Breast epithelium (tissue), 4 donors: ENCODE measurements at regions not wholly inside any gene's neighbourhood (a gene's known extent, or its start where the extent isn't known, plus 50 kb on each side); places are given as distances from the start of the nearest gene placed in this dataset.

Experiments
- DNase-seq, 2 donors: peaks; one replicate each; pipeline ENCODE4 v3.0.0-alpha.2; 2019; ENCODE audit warnings: low spot score in 2 of 2
- H3K27ac ChIP-seq, 2 donors: fragments of 200-600 bp; sonication (generic) in 1 of 2; one replicate each; pipeline ENCODE4 v1.5.1; 2016 to 2019; ENCODE audit warnings: mild to moderate bottlenecking in 1 of 2
- H3K27me3 ChIP-seq, 2 donors: fragments of 200-600 bp; sonication (generic) in 1 of 2; one replicate each; pipeline versions ENCODE4 v1.5.1 to v1.6.0; 2017 to 2019; ENCODE audit warnings: control low read depth in 1 of 2, mild to moderate bottlenecking in 1 of 2
- H3K36me3 ChIP-seq: fragments of 200-600 bp; one replicate; pipeline ENCODE4 v1.5.1; 2019
- H3K4me1 ChIP-seq, 2 donors: fragments of 200-600 bp; sonication (generic); one replicate each; pipeline ENCODE4 v1.5.1; 2016 to 2019; ENCODE audit warnings: control low read depth in 1 of 2
- H3K4me3 ChIP-seq, 3 donors: fragments of 200-600 bp; sonication (generic); 1 replicate in 2 of 3; 2 replicates in 1 of 3; pipeline ENCODE4 v1.5.1; 2016 to 2019; ENCODE audit warnings: mild to moderate bottlenecking in 3 of 3, moderate library complexity in 2 of 3
- H3K9me3 ChIP-seq, 2 donors: fragments of 200-600 bp; sonication (generic) in 1 of 2; one replicate each; pipeline ENCODE4 v1.5.1; 2016 to 2019; ENCODE audit warnings: control low read depth in 1 of 2
- CTCF ChIP-seq, 3 donors: fragments of 450-650 bp; IDR thresholded peaks; one replicate each; pipeline ENCODE4 v1.5.1; 2016 to 2017; ENCODE audit warnings: antibody characterized with exemption in 3 of 3, mild to moderate bottlenecking in 3 of 3, moderate library complexity in 3 of 3
- POLR2A ChIP-seq: fragments of 450-650 bp; IDR thresholded peaks from one replicate; pipeline ENCODE4 v1.6.1; 2016; ENCODE audit warnings: antibody characterized with exemption, mild to moderate bottlenecking, moderate library complexity
- POLR2AphosphoS5 ChIP-seq, 3 donors: sonication (generic); formaldehyde crosslinking; IDR thresholded peaks; one replicate each; pipeline ENCODE4 v1.6.1; 2017; ENCODE audit warnings: antibody characterized with exemption in 3 of 3
- intact Hi-C: fragments of 100-400 bp; cut with DNase I; formaldehyde crosslinking; loops from one replicate; pipeline ENCODE4 v1.15.1; 2023; ENCODE audit warnings: low total_unique reads

DNA sequence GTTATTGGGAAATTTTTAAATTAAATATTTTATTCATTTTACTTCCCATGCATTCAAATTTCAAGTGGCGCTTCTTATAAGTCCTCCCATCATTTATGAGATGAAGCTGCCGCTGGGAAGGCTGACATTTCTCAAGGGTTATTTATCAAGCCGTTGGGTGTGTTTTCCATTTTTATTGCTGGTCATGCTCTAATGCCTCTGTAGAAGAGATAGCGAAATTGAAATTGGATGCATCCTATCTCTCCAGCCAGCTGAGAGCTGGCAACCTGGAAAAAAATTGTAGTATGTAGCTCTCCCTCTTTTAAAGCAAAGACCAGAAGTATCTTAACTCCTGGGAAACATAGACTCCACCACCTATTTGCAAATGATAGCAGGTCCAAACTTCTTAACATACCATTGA is 135.9 kb downstream of the C6orf118 start:
- no peak overlapping the region for H3K4me3 ChIP-seq
- intact Hi-C loops = no loop called here
- no peaks in the 10 kb centered on the region for H3K4me1 ChIP-seq
- TF ChIP-seq POLR2A (no peak), POLR2AphosphoS5 (IDR thresholded peaks at IDR 0.05) (no peak), CTCF (IDR thresholded peaks at IDR 0.05) (no peak)
- H3K9me3 ChIP-seq = peaks cover 0 to 4% of the 10 kb centered on the region in 2 donors
- no peaks in the 10 kb centered on the region for H3K27me3 ChIP-seq
- H3K36me3 ChIP-seq = no peaks in the 10 kb centered on the region
- no peak for DNase-seq
- no peak overlapping the region for H3K27ac ChIP-seq

DNA sequence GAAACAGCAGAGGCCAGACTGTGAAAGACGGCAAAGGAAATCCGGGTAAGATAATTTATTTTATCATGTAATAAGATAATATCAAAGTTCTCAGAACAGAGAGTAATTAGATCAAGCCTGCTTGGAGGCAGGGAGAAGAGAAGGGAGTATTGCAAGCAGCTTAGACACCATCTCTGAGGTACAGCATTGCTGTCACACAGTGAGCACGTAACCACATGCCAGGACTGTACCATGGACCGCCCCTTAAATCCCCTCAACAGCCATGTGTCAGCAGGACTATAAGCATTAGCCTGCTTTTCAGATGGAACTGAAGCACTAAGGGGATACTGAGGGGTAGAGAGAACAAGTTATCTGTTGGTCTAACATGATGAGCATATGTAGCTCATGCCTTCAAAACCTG is 141.5 kb downstream of the C6orf118 start:
- TF ChIP-seq POLR2AphosphoS5 (IDR thresholded peaks at IDR 0.05) = no peak
- TF ChIP-seq CTCF (IDR thresholded peaks at IDR 0.05) = no peak
- no peak for TF ChIP-seq POLR2A
- Histone ChIP-seq H3K27me3 (no peaks in the 10 kb centered on the region), H3K36me3 (no peaks in the 10 kb centered on the region), H3K27ac (no peak overlapping the region), H3K4me1 (no peaks in the 10 kb centered on the region), H3K9me3 (peaks cover 10% of the 10 kb centered on the region in 2 donors), H3K4me3 (no peak overlapping the region)
- no peak for DNase-seq
- intact Hi-C loops = no loop called here

DNA sequence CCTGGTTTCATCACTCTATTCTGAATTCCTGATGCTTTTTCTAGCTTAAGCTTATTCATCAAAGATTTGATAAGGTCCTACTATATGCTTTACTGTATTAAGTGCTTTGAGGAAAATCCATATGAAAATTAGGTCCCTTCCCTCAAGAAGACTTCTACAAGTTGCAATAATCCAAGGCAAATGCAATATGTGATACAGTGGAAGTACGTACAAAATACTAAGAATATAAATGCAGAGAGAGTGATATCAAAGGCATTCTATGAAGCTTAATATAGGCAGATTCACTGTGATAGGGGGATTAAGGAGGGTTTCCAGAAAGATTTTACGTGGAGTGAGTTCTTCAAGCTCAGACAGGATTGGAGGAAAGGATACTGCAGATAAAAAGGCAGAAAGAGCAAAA is 142.1 kb downstream of the C6orf118 start:
- H3K36me3 ChIP-seq = no peaks in the 10 kb centered on the region
- TF ChIP-seq POLR2A = no peak
- no peak for TF ChIP-seq CTCF (IDR thresholded peaks at IDR 0.05)
- TF ChIP-seq POLR2AphosphoS5 (IDR thresholded peaks at IDR 0.05) = no peak
- intact Hi-C loops = no loop called here
- no peak for DNase-seq
- H3K4me3 ChIP-seq = no peak overlapping the region
- no peaks in the 10 kb centered on the region for H3K27me3 ChIP-seq
- H3K4me1 ChIP-seq = no peaks in the 10 kb centered on the region
- no peak overlapping the region for H3K27ac ChIP-seq
- H3K9me3 ChIP-seq = peaks cover 10 to 11% of the 10 kb centered on the region in 2 donors

GRCh38 chr6:165163519-165163918 is 145.9 kb downstream of the C6orf118 start:
- TF ChIP-seq POLR2AphosphoS5 (IDR thresholded peaks at IDR 0.05) (no peak), CTCF (IDR thresholded peaks at IDR 0.05) (no peak)
- DNase-seq = no peak
- intact Hi-C loops = no loop called here
- Histone ChIP-seq H3K4me3 (no peak overlapping the region), H3K9me3 (peaks cover 10 to 11% of the 10 kb centered on the region in 2 donors), H3K27ac (no peak overlapping the region), H3K36me3 (no peaks in the 10 kb centered on the region), H3K4me1 (no peaks in the 10 kb centered on the region), H3K27me3 (no peaks in the 10 kb centered on the region)

- TF ChIP-seq CTCF (IDR thresholded peaks at IDR 0.05) = no peak
- TF ChIP-seq POLR2A = no peak
- no peak for TF ChIP-seq POLR2AphosphoS5 (IDR thresholded peaks at IDR 0.05)
- Histone ChIP-seq H3K4me3 (no peak overlapping the region), H3K27me3 (no peaks in the 10 kb centered on the region), H3K36me3 (no peaks in the 10 kb centered on the region), H3K9me3 (peaks cover 10 to 11% of the 10 kb centered on the region in 2 donors), H3K27ac (no peak overlapping the region), H3K4me1 (no peaks in the 10 kb centered on the region)
- intact Hi-C loops = no loop called here
- no peak for DNase-seq
Measured at GRCh38 chr6:165159460-165159859, 149.9 kb downstream of the C6orf118 start.
